ENCODE measurements at regions not wholly inside any gene's neighbourhood (a gene's known extent, or its start where the extent isn't known, plus 50 kb on each side); places are given as distances from the start of the nearest gene placed in this dataset.

DNA sequence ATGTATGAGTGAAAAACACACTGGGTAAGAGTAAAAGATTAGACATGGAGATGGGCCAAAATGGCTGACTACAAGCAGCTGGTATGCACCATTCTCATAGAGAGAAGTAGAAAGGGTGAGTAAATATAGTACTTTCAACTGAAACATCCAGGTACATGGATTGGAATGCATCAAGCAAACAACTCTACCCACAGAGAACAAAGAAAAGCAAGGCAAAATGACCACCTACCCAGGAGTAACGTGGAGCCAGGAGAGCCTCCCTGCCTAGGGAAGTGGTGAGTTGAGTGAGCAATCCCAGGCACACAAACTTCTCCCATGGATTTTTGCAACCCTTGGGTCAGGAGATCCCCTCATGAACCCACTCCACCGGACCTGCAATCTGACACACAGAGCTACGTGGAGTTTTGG, 212.8 kb downstream of the PTN start:
- no TSS peak for BruUV-seq (replicated peaks)
- no peaks in the 10 kb centered on the region for H3K4me1 ChIP-seq (ENCODE audit: control insufficient read depth, insufficient read depth, low read length)
- DNase-seq (ENCODE audit: low read depth, low spot score) (peak; percentile 35), ATAC-seq (peak; percentile 48; the same call in 1 of the 2 replicates)
- no peak overlapping the region for H3K4me3 ChIP-seq (ENCODE audit: low read depth in 2 of 2, low read length in 2 of 2)
- H3K9me3 ChIP-seq (ENCODE audit: control insufficient read depth, insufficient read depth, low read depth, low read length) = no peaks in the 10 kb centered on the region
- TF ChIP-seq SIN3A (IDR thresholded peaks at IDR 0.05; ENCODE audit: borderline replicate concordance, insufficient read depth, low read depth, low read length) (no peak), POLR2AphosphoS5 (IDR thresholded peaks at IDR 0.05; ENCODE audit: low read depth, low read length) (no peak), CTCF (IDR thresholded peaks at IDR 0.05) (no peak), TCF7L2 (IDR thresholded peaks at IDR 0.05; ENCODE audit: low read depth, low read length) (no peak)
- TF ChIP-seq, protein P1, sequence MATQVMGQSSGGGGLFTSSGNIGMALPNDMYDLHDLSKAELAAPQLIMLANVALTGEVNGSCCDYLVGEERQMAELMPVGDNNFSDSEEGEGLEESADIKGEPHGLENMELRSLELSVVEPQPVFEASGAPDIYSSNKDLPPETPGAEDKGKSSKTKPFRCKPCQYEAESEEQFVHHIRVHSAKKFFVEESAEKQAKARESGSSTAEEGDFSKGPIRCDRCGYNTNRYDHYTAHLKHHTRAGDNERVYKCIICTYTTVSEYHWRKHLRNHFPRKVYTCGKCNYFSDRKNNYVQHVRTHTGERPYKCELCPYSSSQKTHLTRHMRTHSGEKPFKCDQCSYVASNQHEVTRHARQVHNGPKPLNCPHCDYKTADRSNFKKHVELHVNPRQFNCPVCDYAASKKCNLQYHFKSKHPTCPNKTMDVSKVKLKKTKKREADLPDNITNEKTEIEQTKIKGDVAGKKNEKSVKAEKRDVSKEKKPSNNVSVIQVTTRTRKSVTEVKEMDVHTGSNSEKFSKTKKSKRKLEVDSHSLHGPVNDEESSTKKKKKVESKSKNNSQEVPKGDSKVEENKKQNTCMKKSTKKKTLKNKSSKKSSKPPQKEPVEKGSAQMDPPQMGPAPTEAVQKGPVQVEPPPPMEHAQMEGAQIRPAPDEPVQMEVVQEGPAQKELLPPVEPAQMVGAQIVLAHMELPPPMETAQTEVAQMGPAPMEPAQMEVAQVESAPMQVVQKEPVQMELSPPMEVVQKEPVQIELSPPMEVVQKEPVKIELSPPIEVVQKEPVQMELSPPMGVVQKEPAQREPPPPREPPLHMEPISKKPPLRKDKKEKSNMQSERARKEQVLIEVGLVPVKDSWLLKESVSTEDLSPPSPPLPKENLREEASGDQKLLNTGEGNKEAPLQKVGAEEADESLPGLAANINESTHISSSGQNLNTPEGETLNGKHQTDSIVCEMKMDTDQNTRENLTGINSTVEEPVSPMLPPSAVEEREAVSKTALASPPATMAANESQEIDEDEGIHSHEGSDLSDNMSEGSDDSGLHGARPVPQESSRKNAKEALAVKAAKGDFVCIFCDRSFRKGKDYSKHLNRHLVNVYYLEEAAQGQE (IDR thresholded peaks at IDR 0.05; ENCODE audit: insufficient read depth in 1 of 2, low read depth in 2 of 2, low read length in 1 of 2) = no peak
- no peaks in the 10 kb centered on the region for H3K27me3 ChIP-seq (ENCODE audit: control insufficient read depth, insufficient read depth, low read length)
- in situ Hi-C loops (cut with HindIII; ENCODE audit: low pct_unique_long_range_greater_than_20kb, low sequenced_read_pairs) = no loop called here
- intact Hi-C loops (cut with micrococcal nuclease; ENCODE audit: unreplicated experiment) = no loop called here
- H3K36me3 ChIP-seq (ENCODE audit: control insufficient read depth, insufficient read depth, low read length) = no peaks in the 10 kb centered on the region
- CTCF ChIA-PET = no interaction called here
- no peak overlapping the region for H3K27ac ChIP-seq (ENCODE audit: low read length)
- POLR2A ChIA-PET = interaction anchor here (0.6 kb wide), 1 partner anchor 16 kb away, joined by 4 read pairs; no protein-coding TSS in a partner anchor

GRCh38 chr7:137129025-137129424, 214.5 kb downstream of the PTN start:
- TF ChIP-seq, protein P1 (IDR thresholded peaks at IDR 0.05; ENCODE audit: insufficient read depth in 1 of 2, low read depth in 2 of 2, low read length in 1 of 2) = no peak
- Histone ChIP-seq H3K27me3 (ENCODE audit: control insufficient read depth, insufficient read depth, low read length) (no peaks in the 10 kb centered on the region), H3K4me1 (ENCODE audit: control insufficient read depth, insufficient read depth, low read length) (no peaks in the 10 kb centered on the region), H3K9me3 (ENCODE audit: control insufficient read depth, insufficient read depth, low read depth, low read length) (no peaks in the 10 kb centered on the region), H3K36me3 (ENCODE audit: control insufficient read depth, insufficient read depth, low read length) (no peaks in the 10 kb centered on the region), H3K27ac (ENCODE audit: low read length) (no peak overlapping the region), H3K4me3 (ENCODE audit: low read depth in 2 of 2, low read length in 2 of 2) (no peak overlapping the region)
- POLR2A ChIA-PET = no interaction called here
- no peak for DNase-seq (ENCODE audit: low read depth, low spot score)
- no TSS peak for BruUV-seq (replicated peaks)
- in situ Hi-C loops (cut with HindIII; ENCODE audit: low pct_unique_long_range_greater_than_20kb, low sequenced_read_pairs) = no loop called here
- CTCF ChIA-PET = no interaction called here
- intact Hi-C loops (cut with micrococcal nuclease; ENCODE audit: unreplicated experiment) = no loop called here
- ATAC-seq = no peak

Measured in Panc1 (cell line).